ENCODE measurements at regions not wholly inside any gene's neighbourhood (a gene's known extent, or its start where the extent isn't known, plus 50 kb on each side); places are given as distances from the start of the nearest gene placed in this dataset.

DNA sequence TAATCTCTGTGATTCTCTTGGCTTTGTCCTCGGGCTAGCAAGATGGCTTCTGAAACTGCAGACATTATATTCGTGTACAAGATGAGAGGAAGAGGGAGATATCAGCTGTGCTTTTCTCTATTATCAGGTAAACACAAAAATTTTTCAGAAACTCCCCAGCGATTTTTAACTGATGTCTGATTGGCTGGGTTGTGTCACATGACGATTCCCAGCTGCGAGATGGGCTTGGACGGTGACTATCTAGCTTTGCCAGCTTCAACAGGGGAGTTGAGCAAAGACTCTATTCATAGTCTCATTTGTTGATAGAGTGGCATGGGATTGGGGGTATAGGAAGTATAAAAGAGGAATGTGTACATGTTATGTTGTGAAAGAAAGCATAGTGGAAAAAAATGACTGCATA lies 248.8 kb upstream of the AZI2 start:
- Histone ChIP-seq H3K79me2 (ENCODE audit: low read length) (no peaks in the 10 kb centered on the region), H4K20me1 (ENCODE audit: insufficient read depth, low read depth, low read length) (no peaks in the 10 kb centered on the region), H3K9me3 (ENCODE audit: low read length) (no peaks in the 10 kb centered on the region), H3K27me3 (ENCODE audit: low read length) (no peaks in the 10 kb centered on the region), H3K4me1 (ENCODE audit: low read length) (no peaks in the 10 kb centered on the region), H2AFZ (ENCODE audit: low read length) (no peak overlapping the region), H3K27ac (ENCODE audit: low read length) (no peak overlapping the region), H3K4me3 (ENCODE audit: low read length) (no peak overlapping the region), H3K9me2 (replicated peaks; ENCODE audit: insufficient read depth, low read length) (no peaks in the 10 kb centered on the region), H3K36me3 (ENCODE audit: insufficient read depth, low read length) (no peaks in the 10 kb centered on the region), H3K9ac (ENCODE audit: low read length) (no peak overlapping the region), H3K4me2 (ENCODE audit: low read depth, low read length, poor library complexity, severe bottlenecking) (no peak overlapping the region)
- DNase-seq, result no peak

DNA sequence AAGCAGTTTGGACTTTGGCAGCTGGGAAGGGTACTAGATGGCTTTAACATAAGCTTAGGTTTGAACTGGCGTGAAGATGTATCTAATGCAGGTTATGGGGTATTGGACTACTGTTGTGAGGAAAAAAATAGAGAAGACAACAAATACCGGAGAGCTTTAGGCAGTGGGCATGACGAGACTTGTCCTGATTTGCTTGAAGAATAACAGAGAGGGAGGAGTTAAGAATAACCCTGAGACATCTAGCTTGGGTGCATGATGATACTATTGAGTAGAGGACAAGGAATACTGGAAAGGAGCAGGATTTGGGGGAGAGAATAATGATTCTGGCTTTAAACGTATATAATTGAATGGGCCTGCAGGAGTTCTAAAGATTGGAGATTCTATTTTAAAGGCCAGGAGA lies 249.5 kb upstream of the AZI2 start:
- no peak overlapping the region for H3K4me3 ChIP-seq (ENCODE audit: low read length)
- DNase-seq, result no peak
- no peaks in the 10 kb centered on the region for H3K4me1 ChIP-seq (ENCODE audit: low read length)
- no peaks in the 10 kb centered on the region for H3K27me3 ChIP-seq (ENCODE audit: low read length)
- no peak overlapping the region for H3K4me2 ChIP-seq (ENCODE audit: low read depth, low read length, poor library complexity, severe bottlenecking)
- no peaks in the 10 kb centered on the region for H3K79me2 ChIP-seq (ENCODE audit: low read length)
- H3K9ac ChIP-seq (ENCODE audit: low read length), result no peak overlapping the region
- no peaks in the 10 kb centered on the region for H4K20me1 ChIP-seq (ENCODE audit: insufficient read depth, low read depth, low read length)
- no peak overlapping the region for H3K27ac ChIP-seq (ENCODE audit: low read length)
- no peaks in the 10 kb centered on the region for H3K9me2 ChIP-seq (replicated peaks; ENCODE audit: insufficient read depth, low read length)
- H2AFZ ChIP-seq (ENCODE audit: low read length), result no peak overlapping the region
- H3K9me3 ChIP-seq (ENCODE audit: low read length), result no peaks in the 10 kb centered on the region
- H3K36me3 ChIP-seq (ENCODE audit: insufficient read depth, low read length), result no peaks in the 10 kb centered on the region

- Histone ChIP-seq H4K20me1 (ENCODE audit: insufficient read depth, low read depth, low read length) (no peaks in the 10 kb centered on the region), H3K4me3 (ENCODE audit: low read length) (no peak overlapping the region), H3K36me3 (ENCODE audit: insufficient read depth, low read length) (no peaks in the 10 kb centered on the region), H3K9ac (ENCODE audit: low read length) (no peak overlapping the region), H3K4me2 (ENCODE audit: low read depth, low read length, poor library complexity, severe bottlenecking) (no peak overlapping the region), H3K27me3 (ENCODE audit: low read length) (no peaks in the 10 kb centered on the region), H2AFZ (ENCODE audit: low read length) (no peak overlapping the region), H3K27ac (ENCODE audit: low read length) (no peak overlapping the region), H3K4me1 (ENCODE audit: low read length) (no peaks in the 10 kb centered on the region), H3K9me3 (ENCODE audit: low read length) (no peaks in the 10 kb centered on the region), H3K79me2 (ENCODE audit: low read length) (no peaks in the 10 kb centered on the region), H3K9me2 (replicated peaks; ENCODE audit: insufficient read depth, low read length) (no peaks in the 10 kb centered on the region)
- DNase-seq, result no peak
Measured at GRCh38 chr3:28601291-28601690, 252.7 kb upstream of the AZI2 start.

DNA sequence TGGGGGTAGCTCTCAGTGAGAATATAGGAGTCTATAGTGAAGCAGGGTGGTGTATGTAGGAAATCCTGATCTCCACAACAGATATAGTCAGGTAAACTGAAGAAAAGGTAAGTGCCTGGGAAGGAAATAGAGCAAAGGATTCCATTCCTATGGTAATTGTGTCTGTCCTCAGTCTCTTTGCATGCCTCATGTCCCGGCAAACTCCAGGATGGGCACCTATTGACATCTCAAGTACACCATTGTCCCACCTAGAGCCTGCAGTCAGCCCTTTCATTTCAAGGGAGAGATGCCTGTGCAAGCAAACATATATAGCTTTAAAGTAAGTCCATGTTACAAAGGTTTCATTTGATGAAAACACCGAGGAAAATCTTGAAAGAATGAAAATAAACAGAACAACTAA lies 257.7 kb upstream of the AZI2 start:
- Histone ChIP-seq H3K27me3 (ENCODE audit: low read length) (no peaks in the 10 kb centered on the region), H3K9me3 (ENCODE audit: low read length) (no peaks in the 10 kb centered on the region), H3K4me3 (ENCODE audit: low read length) (no peak overlapping the region), H3K36me3 (ENCODE audit: insufficient read depth, low read length) (no peaks in the 10 kb centered on the region), H4K20me1 (ENCODE audit: insufficient read depth, low read depth, low read length) (no peaks in the 10 kb centered on the region), H3K27ac (ENCODE audit: low read length) (no peak overlapping the region), H3K9me2 (replicated peaks; ENCODE audit: insufficient read depth, low read length) (no peaks in the 10 kb centered on the region; the same call in 1 of the 2 replicates), H3K9ac (ENCODE audit: low read length) (no peak overlapping the region), H2AFZ (ENCODE audit: low read length) (no peak overlapping the region), H3K4me2 (ENCODE audit: low read depth, low read length, poor library complexity, severe bottlenecking) (no peak overlapping the region), H3K79me2 (ENCODE audit: low read length) (no peaks in the 10 kb centered on the region), H3K4me1 (ENCODE audit: low read length) (no peaks in the 10 kb centered on the region)
- DNase-seq, result no peak

DNA sequence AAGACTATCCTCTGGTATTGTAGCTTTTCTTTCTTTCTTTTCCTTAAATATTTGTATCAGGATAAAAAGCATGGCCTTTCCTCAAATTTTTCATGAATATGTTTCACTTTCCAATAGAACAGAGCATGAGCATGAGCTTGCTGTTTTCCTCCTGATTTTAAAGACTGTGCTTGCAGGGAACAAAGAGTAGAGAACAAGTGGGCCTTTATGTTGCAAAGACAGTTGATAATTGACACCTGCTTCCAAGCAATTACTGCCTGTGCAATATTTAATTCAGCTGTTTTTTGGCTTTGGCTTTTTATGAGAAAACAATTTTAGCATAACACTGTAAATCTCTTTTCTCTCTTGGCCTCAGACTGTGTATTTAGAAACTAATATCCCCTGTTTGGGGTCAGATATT lies 263.6 kb upstream of the AZI2 start:
- Histone ChIP-seq H3K27me3 (ENCODE audit: low read length) (no peaks in the 10 kb centered on the region), H4K20me1 (ENCODE audit: insufficient read depth, low read depth, low read length) (no peaks in the 10 kb centered on the region), H3K4me2 (ENCODE audit: low read depth, low read length, poor library complexity, severe bottlenecking) (no peak overlapping the region), H2AFZ (ENCODE audit: low read length) (no peak overlapping the region), H3K79me2 (ENCODE audit: low read length) (no peaks in the 10 kb centered on the region), H3K9me3 (ENCODE audit: low read length) (no peaks in the 10 kb centered on the region), H3K9me2 (replicated peaks; ENCODE audit: insufficient read depth, low read length) (no peaks in the 10 kb centered on the region; the same call in 1 of the 2 replicates), H3K27ac (ENCODE audit: low read length) (no peak overlapping the region), H3K4me3 (ENCODE audit: low read length) (no peak overlapping the region), H3K36me3 (ENCODE audit: insufficient read depth, low read length) (no peaks in the 10 kb centered on the region), H3K4me1 (ENCODE audit: low read length) (no peaks in the 10 kb centered on the region), H3K9ac (ENCODE audit: low read length) (no peak overlapping the region)
- DNase-seq, result no peak

DNA sequence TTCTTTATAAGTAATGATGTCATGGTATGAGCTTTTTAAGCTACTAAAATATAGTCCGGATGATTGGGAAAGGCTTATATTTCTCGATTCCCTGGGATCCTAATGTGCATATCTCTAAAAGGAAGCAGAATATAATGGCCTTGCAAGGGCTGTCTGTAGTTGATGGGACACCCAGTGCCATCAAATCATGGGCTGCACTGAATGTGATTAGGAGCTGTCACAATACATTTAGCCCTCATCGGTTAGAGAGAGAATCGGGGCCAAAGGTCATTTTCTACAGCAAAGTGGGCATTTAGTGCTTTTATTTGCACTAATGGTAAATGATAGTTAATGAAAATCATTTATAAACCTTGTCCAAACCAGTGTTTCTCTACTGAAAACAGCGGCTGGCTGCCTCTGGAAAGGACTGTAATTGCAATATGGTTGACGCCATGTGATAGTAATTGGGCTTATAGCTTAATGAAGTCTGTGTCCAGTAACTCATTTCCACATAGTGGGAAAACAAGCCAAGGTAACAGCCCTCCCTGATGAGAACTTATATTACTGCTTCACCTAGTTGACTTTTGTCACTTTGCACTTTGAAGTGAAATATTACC lies 265.0 kb upstream of the AZI2 start:
- Histone ChIP-seq H3K4me3 (ENCODE audit: low read length) (no peak overlapping the region), H4K20me1 (ENCODE audit: insufficient read depth, low read depth, low read length) (no peaks in the 10 kb centered on the region), H3K4me1 (ENCODE audit: low read length) (no peaks in the 10 kb centered on the region), H3K27ac (ENCODE audit: low read length) (no peak overlapping the region), H3K27me3 (ENCODE audit: low read length) (no peaks in the 10 kb centered on the region), H3K36me3 (ENCODE audit: insufficient read depth, low read length) (no peaks in the 10 kb centered on the region), H3K9me2 (replicated peaks; ENCODE audit: insufficient read depth, low read length) (no peaks in the 10 kb centered on the region; the same call in 1 of the 2 replicates), H3K9ac (ENCODE audit: low read length) (no peak overlapping the region), H2AFZ (ENCODE audit: low read length) (no peak overlapping the region), H3K4me2 (ENCODE audit: low read depth, low read length, poor library complexity, severe bottlenecking) (no peak overlapping the region), H3K9me3 (ENCODE audit: low read length) (no peaks in the 10 kb centered on the region), H3K79me2 (ENCODE audit: low read length) (no peaks in the 10 kb centered on the region)
- no peak for DNase-seq

- Histone ChIP-seq H4K20me1 (ENCODE audit: insufficient read depth, low read depth, low read length) (no peaks in the 10 kb centered on the region), H3K79me2 (ENCODE audit: low read length) (no peaks in the 10 kb centered on the region), H3K4me3 (ENCODE audit: low read length) (no peak overlapping the region), H3K27me3 (ENCODE audit: low read length) (no peaks in the 10 kb centered on the region), H3K9me2 (replicated peaks; ENCODE audit: insufficient read depth, low read length) (no peaks in the 10 kb centered on the region; the same call in 1 of the 2 replicates), H3K4me2 (ENCODE audit: low read depth, low read length, poor library complexity, severe bottlenecking) (no peak overlapping the region), H3K27ac (ENCODE audit: low read length) (no peak overlapping the region), H3K36me3 (ENCODE audit: insufficient read depth, low read length) (no peaks in the 10 kb centered on the region), H3K4me1 (ENCODE audit: low read length) (no peaks in the 10 kb centered on the region), H3K9me3 (ENCODE audit: low read length) (no peaks in the 10 kb centered on the region), H3K9ac (ENCODE audit: low read length) (no peak overlapping the region), H2AFZ (ENCODE audit: low read length) (no peak overlapping the region)
- DNase-seq, result no peak
Measured at GRCh38 chr3:28615071-28615470, 266.4 kb upstream of the AZI2 start.

DNA sequence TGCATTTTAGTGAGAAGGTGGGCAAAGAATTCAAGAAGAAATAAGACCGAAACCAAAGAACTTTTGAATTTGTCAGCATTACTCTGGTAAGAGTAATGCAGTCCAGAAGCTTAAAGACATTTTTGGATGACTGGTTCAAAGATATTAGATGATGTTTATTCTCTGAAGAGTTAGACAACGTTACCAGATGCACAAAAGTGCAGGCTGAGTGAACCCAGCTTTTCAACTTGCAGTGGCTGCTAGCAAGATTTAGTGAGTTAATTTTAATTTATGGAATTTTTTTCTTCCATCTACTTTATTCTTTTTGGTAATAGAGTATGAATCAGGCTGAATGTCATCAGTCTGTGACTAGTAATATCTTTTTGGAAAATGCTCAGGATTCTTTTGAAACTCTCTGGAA lies 267.3 kb upstream of the AZI2 start:
- no peaks in the 10 kb centered on the region for H3K4me1 ChIP-seq (ENCODE audit: low read length)
- H3K27ac ChIP-seq (ENCODE audit: low read length), result no peak overlapping the region
- H3K9me2 ChIP-seq (replicated peaks; ENCODE audit: insufficient read depth, low read length), result no peaks in the 10 kb centered on the region
- no peaks in the 10 kb centered on the region for H3K79me2 ChIP-seq (ENCODE audit: low read length)
- no peak for DNase-seq
- H3K4me3 ChIP-seq (ENCODE audit: low read length), result no peak overlapping the region
- H3K9me3 ChIP-seq (ENCODE audit: low read length), result no peaks in the 10 kb centered on the region
- H2AFZ ChIP-seq (ENCODE audit: low read length), result no peak overlapping the region
- H3K27me3 ChIP-seq (ENCODE audit: low read length), result no peaks in the 10 kb centered on the region
- H3K4me2 ChIP-seq (ENCODE audit: low read depth, low read length, poor library complexity, severe bottlenecking), result no peak overlapping the region
- H4K20me1 ChIP-seq (ENCODE audit: insufficient read depth, low read depth, low read length), result no peaks in the 10 kb centered on the region
- no peaks in the 10 kb centered on the region for H3K36me3 ChIP-seq (ENCODE audit: insufficient read depth, low read length)
- no peak overlapping the region for H3K9ac ChIP-seq (ENCODE audit: low read length)

DNA sequence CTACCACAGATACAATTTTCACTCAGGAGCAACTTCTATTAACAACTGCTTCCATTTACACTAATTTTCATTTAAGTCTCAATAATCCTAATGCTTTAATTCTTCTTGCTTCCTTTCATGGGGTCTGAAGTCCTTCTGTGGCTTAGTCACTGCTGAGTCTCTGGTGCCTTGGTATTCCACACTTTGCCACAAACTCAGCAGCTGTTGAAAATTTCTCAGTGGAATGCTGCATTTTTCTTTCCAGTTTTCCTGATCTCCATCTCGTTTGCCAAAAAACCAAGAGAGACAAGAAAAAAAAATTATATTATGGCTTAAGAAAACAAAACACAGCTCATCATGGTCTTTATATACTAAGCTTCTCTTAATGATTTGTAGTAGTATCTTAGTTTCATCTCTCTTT lies 269.2 kb upstream of the AZI2 start:
- no peak overlapping the region for H3K4me2 ChIP-seq (ENCODE audit: low read depth, low read length, poor library complexity, severe bottlenecking)
- no peak overlapping the region for H3K9ac ChIP-seq (ENCODE audit: low read length)
- no peaks in the 10 kb centered on the region for H3K9me3 ChIP-seq (ENCODE audit: low read length)
- H3K79me2 ChIP-seq (ENCODE audit: low read length), result no peaks in the 10 kb centered on the region
- H3K4me3 ChIP-seq (ENCODE audit: low read length), result no peak overlapping the region
- H3K36me3 ChIP-seq (ENCODE audit: insufficient read depth, low read length), result no peaks in the 10 kb centered on the region
- no peak for DNase-seq
- no peaks in the 10 kb centered on the region for H3K9me2 ChIP-seq (replicated peaks; ENCODE audit: insufficient read depth, low read length)
- no peaks in the 10 kb centered on the region for H3K27me3 ChIP-seq (ENCODE audit: low read length)
- H3K4me1 ChIP-seq (ENCODE audit: low read length), result no peaks in the 10 kb centered on the region
- no peak overlapping the region for H3K27ac ChIP-seq (ENCODE audit: low read length)
- H4K20me1 ChIP-seq (ENCODE audit: insufficient read depth, low read depth, low read length), result no peaks in the 10 kb centered on the region
- H2AFZ ChIP-seq (ENCODE audit: low read length), result no peak overlapping the region
